ENCODE measurements at regions not wholly inside any gene's neighbourhood (a gene's known extent, or its start where the extent isn't known, plus 50 kb on each side); places are given as distances from the start of the nearest gene placed in this dataset.

GRCh38 chr11:96715208-96715607 lies 325.4 kb downstream of the JRKL start:
- H3K23ac ChIP-seq (ENCODE audit: insufficient read length, low read depth, low read length): no peak overlapping the region
- H3K4me2 ChIP-seq (ENCODE audit: insufficient read depth, insufficient read length, low read length): no peak overlapping the region
- no peaks in the 10 kb centered on the region for H3K79me2 ChIP-seq (ENCODE audit: insufficient read depth, low read length)
- no peak overlapping the region for H2BK12ac ChIP-seq (ENCODE audit: insufficient read length, low read depth, low read length)
- no peak overlapping the region for H3K4me3 Mint-ChIP-seq
- no peak overlapping the region for H2BK120ac ChIP-seq (ENCODE audit: low read depth, low read length, poor library complexity, severe bottlenecking)
- no peak overlapping the region for H3K4ac ChIP-seq (ENCODE audit: low read depth, low read length)
- no peaks in the 10 kb centered on the region for H4K20me1 ChIP-seq (ENCODE audit: control insufficient read depth, insufficient read depth, insufficient read length)
- H3K4me1 ChIP-seq (ENCODE audit: insufficient read depth, low read length): no peaks in the 10 kb centered on the region
- no peak overlapping the region for H3K18ac ChIP-seq (ENCODE audit: insufficient read length, low read depth, low read length)
- no peak overlapping the region for H2AK5ac ChIP-seq (ENCODE audit: insufficient read length, low read length)
- no peak overlapping the region for H3T11ph ChIP-seq (ENCODE audit: low read length)
- H4K91ac ChIP-seq (ENCODE audit: insufficient read length, low read depth, low read length): no peak overlapping the region
- H2BK15ac ChIP-seq (ENCODE audit: low read depth, low read length): no peak overlapping the region
- no peaks in the 10 kb centered on the region for H3K79me1 ChIP-seq (ENCODE audit: insufficient read depth, low read depth, low read length, poor library complexity, severe bottlenecking)
- H3K4me1 Mint-ChIP-seq: peaks cover 4% of the 10 kb centered on the region in 2 experiments; a peak in 2 of 4 replicates
- H3K9me3 Mint-ChIP-seq: no peaks in the 10 kb centered on the region
- no peaks in the 10 kb centered on the region for H3K23me2 ChIP-seq (ENCODE audit: insufficient read length, low read depth, low read length, poor library complexity, severe bottlenecking)
- H3K27ac ChIP-seq (ENCODE audit: insufficient read length, low read depth, low read length): no peak overlapping the region
- no peak for TF ChIP-seq CTCF (conservative IDR thresholded peaks at IDR 0.05)
- H2BK20ac ChIP-seq (ENCODE audit: low read depth, low read length, poor library complexity, severe bottlenecking): no peak overlapping the region
- H3K9me3 ChIP-seq (ENCODE audit: control insufficient read depth, low read depth, low read length): no peaks in the 10 kb centered on the region
- H3K27ac Mint-ChIP-seq: no peak overlapping the region
- H3K14ac ChIP-seq (ENCODE audit: insufficient read depth, low read length): no peak overlapping the region
- WGBS (ENCODE audit: extremely low coverage, insufficient read length, low lambda C conversion rate): no CpG with 5 or more reads among the region's 3 CpGs
- H3K27me3 Mint-ChIP-seq (ENCODE audit: low read depth): no peaks in the 10 kb centered on the region
- H4K5ac ChIP-seq (ENCODE audit: insufficient read length, low read depth, low read length): no peak overlapping the region
- H3K56ac ChIP-seq (ENCODE audit: insufficient read length, low read depth, low read length): no peak overlapping the region
- H4K8ac ChIP-seq (replicated peaks; ENCODE audit: insufficient read length, low read depth, low read length): no peak overlapping the region
- no peak overlapping the region for H2BK5ac ChIP-seq (ENCODE audit: insufficient read length, low read length)
- DNase-seq: no peak
- H3K36me3 Mint-ChIP-seq (ENCODE audit: insufficient read depth in 1 of 3, low read depth in 3 of 3): no peaks in the 10 kb centered on the region
- H2AFZ ChIP-seq (ENCODE audit: low read length): no peak overlapping the region
- H3K27me3 ChIP-seq (ENCODE audit: insufficient read depth, low read length): no peaks in the 10 kb centered on the region
- no peak overlapping the region for H3K9ac ChIP-seq (ENCODE audit: extremely low read depth, insufficient read length, low read length)
